ENCODE measurements at regions not wholly inside any gene's neighbourhood (a gene's known extent, or its start where the extent isn't known, plus 50 kb on each side); places are given as distances from the start of the nearest gene placed in this dataset.

GRCh38 chr5:26663500-26663899, 374.9 kb downstream of the CDH9 start:
- intact Hi-C loops (cut with DNase I): no loop called here
- H3K4me1 ChIP-seq: no peaks in the 10 kb centered on the region
- ATAC-seq: no peak
- TF ChIP-seq CTCF (IDR thresholded peaks at IDR 0.05): no peak
- no peak overlapping the region for H3K4me3 ChIP-seq
- DNase-seq: no peak
- H3K27ac ChIP-seq: no peak overlapping the region
- no peaks in the 10 kb centered on the region for H3K27me3 ChIP-seq
- no peaks in the 10 kb centered on the region for H3K36me3 ChIP-seq
- peaks cover 0 to 27% (median 0%) of the 10 kb centered on the region in 11 donors for H3K9me3 ChIP-seq
- WGBS, 2 donors: 90 to 91% methylated on average over 1 of the region's 1 CpG

GRCh38 chr5:26662806-26663360, 375.5 kb downstream of the CDH9 start:
- Histone ChIP-seq H3K4me3 (no peak overlapping the region), H3K4me1 (no peaks in the 10 kb centered on the region), H3K27me3 (no peaks in the 10 kb centered on the region), H3K27ac (no peak overlapping the region), H3K9me3 (peaks cover 0 to 30% (median 0%) of the 10 kb centered on the region in 11 donors), H3K36me3 (no peaks in the 10 kb centered on the region)
- ATAC-seq (no peak), DNase-seq (no peak)
- no peak for TF ChIP-seq CTCF (IDR thresholded peaks at IDR 0.05)
- intact Hi-C loops (cut with DNase I): no loop called here
- 71 to 75% methylated on average over 2 of the region's 2 CpGs for WGBS, 2 donors

GRCh38 chr5:26660116-26660515, 378.3 kb downstream of the CDH9 start:
- DNase-seq (no peak), ATAC-seq (no peak)
- TF ChIP-seq CTCF (IDR thresholded peaks at IDR 0.05): no peak
- 87% methylated on average over 12 of the region's 12 CpGs for WGBS, 2 donors
- Histone ChIP-seq H3K9me3 (peaks cover 0 to 52% (median 0%) of the 10 kb centered on the region in 11 donors), H3K4me3 (no peak overlapping the region), H3K36me3 (no peaks in the 10 kb centered on the region), H3K4me1 (no peaks in the 10 kb centered on the region), H3K27ac (no peak overlapping the region), H3K27me3 (no peaks in the 10 kb centered on the region)
- intact Hi-C loops (cut with DNase I): no loop called here

- Histone ChIP-seq H3K4me3 (no peak overlapping the region), H3K27ac (no peak overlapping the region), H3K36me3 (no peaks in the 10 kb centered on the region), H3K27me3 (no peaks in the 10 kb centered on the region), H3K4me1 (no peaks in the 10 kb centered on the region), H3K9me3 (peaks cover 0 to 35% (median 0%) of the 10 kb centered on the region in 11 donors)
- no peak for DNase-seq
- TF ChIP-seq CTCF (IDR thresholded peaks at IDR 0.05): no peak
- WGBS, 2 donors: 50 to 51% methylated on average over 3 of the region's 3 CpGs
- intact Hi-C loops (cut with DNase I): no loop called here
- ATAC-seq: no peak
These were observed 389.4 kb downstream of the CDH9 start for GRCh38 chr5:26649000-26649399.
